Gastrocnemius medialis (tissue), 4 donors: ENCODE measurements at regions not wholly inside any gene's neighbourhood (a gene's known extent, or its start where the extent isn't known, plus 50 kb on each side); places are given as distances from the start of the nearest gene placed in this dataset.

ENCODE experiments used
- CTCF ChIP-seq, 5 experiments: fragments of 450-650 bp in 3 of 5; fragments of 200-600 bp in 2 of 5; sonication (generic) in 2 of 5; IDR thresholded peaks in 4 of 5; conservative IDR thresholded peaks in 1 of 5; 1 replicate in 4 of 5; 2 replicates in 1 of 5; pipeline ENCODE4 v1.5.1; 2016 to 2019; ENCODE audit warnings: antibody characterized with exemption in 5 of 5, mild to moderate bottlenecking in 3 of 5, moderate library complexity in 3 of 5
- POLR2A ChIP-seq, 2 donors: fragments of 450-650 bp; IDR thresholded peaks; one replicate each; pipeline ENCODE4 v1.6.1; 2017; ENCODE audit warnings: antibody characterized with exemption in 2 of 2, mild to moderate bottlenecking in 2 of 2, moderate library complexity in 2 of 2

GRCh38 chr6:82084324-82084920 lies 163.1 kb downstream of the IBTK start:
- TF ChIP-seq CTCF (IDR thresholded peaks at IDR 0.05 in 4 of 5, conservative IDR thresholded peaks at IDR 0.05 in 1 of 5) (no peak), POLR2A (IDR thresholded peaks at IDR 0.05) (no peak)
